HG03575 (cell line): ENCODE measurements at regions not wholly inside any gene's neighbourhood (a gene's known extent, or its start where the extent isn't known, plus 50 kb on each side); places are given as distances from the start of the nearest gene placed in this dataset.
"Not testable (repeated sequence)": the region's sequence is repeated elsewhere in the genome, so short reads cannot be mapped to it uniquely, and the experiment has no call there.

ENCODE experiments used
- ATAC-seq: cut with Tn5 transposase; IDR thresholded peaks from one replicate; pipeline ENCODE4 v1.9.1; 2021; ENCODE audit not compliant: unreplicated experiment, insufficient number of reproducible peaks, low FRiP score; ENCODE audit errors: extremely low read depth

DNA sequence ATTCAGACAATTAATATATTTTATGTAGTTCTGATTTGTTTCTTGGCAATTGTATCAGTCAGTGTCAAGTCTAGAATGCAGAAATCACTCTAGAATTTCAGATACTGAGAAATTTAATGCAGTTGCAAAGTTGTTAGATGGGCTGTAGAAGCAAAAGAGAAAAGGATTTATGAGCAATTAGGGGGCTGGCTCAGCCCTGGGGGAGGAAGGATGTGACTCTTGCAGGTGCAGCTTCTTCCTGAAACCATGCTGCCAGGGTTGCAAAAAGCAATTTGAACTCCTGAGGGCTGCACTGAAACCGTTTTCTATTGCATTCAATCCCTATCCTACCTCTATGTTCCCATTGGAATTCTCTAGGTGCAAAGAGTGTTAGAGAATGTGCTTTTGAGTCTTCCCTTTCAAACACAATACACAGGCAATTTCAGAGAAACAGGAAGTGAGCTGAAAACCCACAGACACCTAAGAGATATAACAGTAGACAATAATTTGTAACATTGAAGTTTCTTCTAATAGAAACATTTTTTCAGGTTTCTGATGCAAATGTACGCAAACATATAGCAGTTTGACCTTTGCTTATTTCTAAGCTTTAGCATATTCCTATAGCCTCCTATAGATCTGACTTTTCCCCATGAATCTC is 814.7 kb upstream of the ATXN8OS start:
- ATAC-seq, result no peak

DNA sequence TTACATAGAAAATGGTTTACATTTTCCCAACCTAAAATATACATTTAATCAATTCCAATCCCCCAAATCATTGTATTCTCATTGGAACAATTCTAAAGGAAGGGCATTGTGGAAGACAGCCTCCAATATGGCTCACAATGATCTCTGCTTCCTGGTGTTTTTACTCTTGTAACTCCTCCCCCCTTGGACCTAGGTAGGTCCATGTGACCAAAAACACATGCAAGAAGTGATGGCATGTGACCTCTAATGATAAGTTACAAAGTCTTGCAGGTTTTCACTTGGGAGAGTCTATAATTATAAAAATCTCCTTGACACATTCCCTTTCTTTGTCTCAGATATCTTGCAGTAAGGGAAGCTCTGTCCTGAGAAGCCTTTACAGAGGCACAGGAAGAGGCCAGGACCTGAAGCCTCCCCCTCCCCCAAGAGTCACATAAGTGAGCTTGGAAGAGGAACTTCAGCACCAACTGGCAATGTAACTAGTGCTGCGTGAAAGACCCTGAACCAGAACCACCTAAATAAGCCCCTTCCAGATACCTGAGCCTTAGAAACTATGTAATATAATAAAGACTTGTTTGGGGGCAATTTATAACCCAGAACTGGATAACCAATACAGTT is 816.2 kb upstream of the ATXN8OS start:
- ATAC-seq, result no peak

DNA sequence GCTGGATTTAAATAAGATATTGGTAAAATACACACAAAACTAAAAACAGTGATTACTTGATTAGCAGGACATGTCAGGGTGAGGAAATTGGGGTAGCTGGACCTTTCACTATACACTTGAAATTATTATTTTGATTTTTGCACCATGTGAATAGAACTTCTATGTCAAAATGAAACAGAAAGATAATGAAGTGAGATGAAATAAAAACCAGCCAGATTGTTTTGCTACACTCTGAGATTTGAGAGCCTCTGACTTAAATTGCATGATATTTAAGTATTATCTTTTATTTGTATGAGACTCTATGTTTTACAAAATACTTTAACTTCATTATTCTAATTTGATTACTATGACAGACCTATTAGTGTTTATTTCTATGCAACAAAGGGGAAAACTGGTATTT is 819.6 kb upstream of the ATXN8OS start:
- ATAC-seq, result no peak

DNA sequence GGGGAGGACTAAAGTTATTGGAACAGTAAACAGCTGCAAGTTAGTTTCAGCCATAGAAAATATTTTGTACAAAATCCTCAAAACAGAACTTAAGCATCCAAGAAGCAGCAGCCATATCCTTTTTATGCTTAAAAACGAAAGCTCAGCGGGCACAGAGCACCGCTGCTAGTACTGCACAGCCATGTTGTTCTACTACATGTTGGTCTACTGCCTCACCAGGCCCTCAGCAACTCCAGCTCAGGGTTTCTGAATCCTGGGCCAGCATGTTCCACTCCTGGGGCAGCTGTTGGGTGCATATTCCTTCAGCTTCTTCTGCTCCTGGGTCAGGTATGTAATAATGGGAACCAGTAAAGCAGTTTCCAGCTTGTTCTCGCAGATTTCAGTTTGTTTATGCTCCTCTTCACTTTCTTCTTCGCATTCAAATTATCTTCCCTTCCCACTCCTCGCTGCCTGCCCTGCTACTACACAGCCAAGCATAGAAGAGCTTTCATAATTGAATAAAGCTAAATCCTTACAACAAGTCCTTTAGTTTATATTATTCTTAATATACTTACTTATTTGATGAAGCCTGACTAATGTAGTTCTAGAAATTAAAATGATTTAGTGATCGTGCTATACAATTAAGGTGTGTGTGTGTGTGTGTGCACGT is 820.5 kb upstream of the ATXN8OS start:
- ATAC-seq, result no peak

DNA sequence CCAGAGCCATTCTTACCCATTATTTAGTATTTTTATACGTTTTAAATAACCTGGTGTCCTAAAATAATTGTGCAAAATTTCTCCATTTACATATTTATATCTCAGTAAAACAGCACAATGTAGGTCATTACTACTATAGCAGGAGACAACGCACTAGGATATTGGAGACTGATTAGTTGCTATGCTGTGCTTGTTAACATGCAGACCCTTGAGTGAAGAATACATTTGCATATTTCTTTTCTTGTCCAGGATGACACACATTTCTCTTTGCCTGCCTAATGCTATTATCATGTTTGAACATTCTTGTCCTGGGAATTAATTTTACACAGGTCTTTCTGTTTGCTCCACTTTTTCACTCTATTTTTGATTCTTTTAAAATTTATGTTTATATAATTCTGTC is 823.8 kb upstream of the ATXN8OS start:
- no peak for ATAC-seq

- ATAC-seq, result no peak
Measured at GRCh38 chr13:69283301-69283700, 824.3 kb upstream of the ATXN8OS start.

GRCh38 chr13:69280399-69280798 is 827.2 kb upstream of the ATXN8OS start:
- ATAC-seq, result no peak

DNA sequence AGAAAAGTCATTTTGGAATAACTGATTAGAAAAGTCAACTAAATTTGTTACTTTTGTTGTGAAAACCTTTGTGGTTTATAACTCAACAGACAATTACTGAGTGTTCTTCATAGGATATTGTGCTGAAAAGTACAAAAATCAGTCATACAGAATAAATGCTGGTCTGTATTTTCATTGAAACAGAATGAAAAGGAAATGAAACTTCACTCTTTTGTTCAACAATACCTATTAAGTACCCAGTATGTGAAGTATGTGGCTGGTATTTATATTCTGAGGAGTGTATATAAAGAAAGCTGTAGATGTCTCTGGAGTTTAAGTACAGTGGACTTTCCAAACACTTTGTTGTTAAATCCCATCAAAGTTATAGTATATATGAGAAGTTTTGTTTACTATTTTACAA is 828.4 kb upstream of the ATXN8OS start:
- no peak for ATAC-seq

GRCh38 chr13:69274231-69274630 is 833.4 kb upstream of the ATXN8OS start:
- ATAC-seq, result no peak

GRCh38 chr13:69264362-69265334 is 843.0 kb upstream of the ATXN8OS start:
- no peak for ATAC-seq

DNA sequence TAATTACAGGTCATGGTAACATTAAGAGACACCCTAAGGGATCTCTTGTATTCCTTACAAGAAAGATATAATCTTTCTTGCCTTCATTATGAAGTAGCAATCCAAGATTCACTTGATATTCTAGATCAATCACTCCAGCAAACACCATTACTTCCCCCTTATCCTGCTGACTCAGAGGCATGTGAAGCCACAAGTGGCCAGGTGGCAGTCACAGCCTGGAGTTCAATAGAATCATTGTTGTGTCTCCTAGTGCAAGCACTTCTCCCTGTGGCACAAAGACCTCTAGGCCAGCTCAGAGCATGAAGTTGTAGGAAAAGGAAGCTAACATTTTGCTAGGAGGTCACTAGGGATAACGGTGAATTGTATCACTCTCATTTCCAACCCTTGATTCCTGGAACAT is 864.3 kb upstream of the ATXN8OS start:
- ATAC-seq, result no peak

DNA sequence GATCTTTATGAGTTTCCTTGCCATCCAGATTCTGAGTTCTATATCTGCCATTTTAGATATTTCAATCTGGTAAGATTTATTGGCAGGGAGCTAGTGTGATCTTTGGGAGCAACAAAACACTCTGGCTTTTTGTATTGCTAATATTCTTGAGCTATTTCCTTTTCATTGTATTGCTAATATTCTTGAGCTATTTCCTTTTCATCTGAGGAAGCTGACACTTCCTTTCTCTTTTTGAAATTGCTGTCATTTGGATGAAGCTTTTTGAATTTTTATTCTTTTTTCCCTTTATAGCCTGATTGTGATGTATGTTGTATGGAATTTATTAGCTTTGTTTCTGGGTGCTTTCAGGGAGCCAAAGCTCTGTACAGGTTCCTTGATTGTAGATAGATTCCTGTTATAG is 873.5 kb upstream of the ATXN8OS start:
- no peak for ATAC-seq

GRCh38 chr13:69226427-69226826 is 881.2 kb upstream of the ATXN8OS start:
- ATAC-seq, result no peak

DNA sequence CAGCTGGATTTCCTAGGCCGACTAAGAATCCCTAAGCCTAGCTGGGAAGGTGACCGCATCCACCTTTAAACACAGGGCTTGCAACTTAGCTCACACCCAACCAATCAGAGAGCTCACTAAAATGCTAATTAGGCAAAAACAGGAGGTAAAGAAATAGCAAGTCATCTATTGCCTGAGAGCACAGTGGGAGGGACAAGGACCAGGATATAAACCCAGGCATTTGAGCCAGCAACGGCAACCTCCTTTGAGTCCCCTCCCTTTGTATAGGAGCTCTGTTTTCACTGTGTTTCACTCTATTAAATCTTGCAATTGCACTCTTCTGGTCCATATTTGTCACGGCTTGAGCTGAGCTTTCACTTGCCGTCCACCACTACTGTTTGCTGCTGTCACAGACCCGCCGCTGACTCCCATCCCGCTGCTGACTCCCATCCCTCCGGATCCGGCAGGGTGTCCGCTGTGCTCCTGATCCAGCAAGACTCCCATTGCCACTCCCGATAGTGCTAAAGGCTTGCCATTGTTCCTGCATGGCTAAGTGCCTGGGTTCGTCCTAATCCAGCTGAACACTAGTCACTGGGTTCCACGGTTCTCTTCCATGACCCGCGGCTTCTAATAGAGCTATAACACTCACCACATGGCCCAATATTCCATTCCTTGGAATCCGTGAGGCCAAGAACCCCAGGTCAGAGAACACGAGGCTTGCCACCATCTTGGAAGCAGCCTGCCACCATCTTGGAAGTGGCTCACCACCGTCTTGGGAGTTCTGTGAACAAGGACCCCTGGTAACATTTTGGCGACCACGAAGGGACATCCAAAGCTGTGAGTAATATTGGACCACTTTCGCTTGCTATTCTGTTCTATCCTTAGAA is 885.8 kb upstream of the ATXN8OS start:
- ATAC-seq, result not testable (repeated sequence)

DNA sequence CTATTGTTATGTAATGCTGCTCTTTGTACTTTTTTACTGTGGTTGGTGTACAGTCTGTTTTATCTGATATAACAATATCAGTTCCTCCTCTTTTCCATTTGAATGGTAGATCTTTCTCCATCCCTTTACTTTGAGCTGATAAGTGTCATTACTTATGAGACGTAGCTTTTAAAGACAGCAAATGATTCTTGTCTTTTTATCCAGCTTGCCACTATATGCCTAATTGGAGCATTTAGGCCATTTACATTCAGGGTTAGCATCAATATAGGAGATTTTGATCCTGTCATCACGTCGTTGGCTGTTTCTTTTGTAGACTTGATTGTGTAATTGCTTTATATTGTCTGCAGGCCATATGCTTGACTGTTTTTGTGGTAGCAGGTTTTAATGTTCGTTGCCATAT is 894.2 kb upstream of the ATXN8OS start:
- ATAC-seq, result no peak

DNA sequence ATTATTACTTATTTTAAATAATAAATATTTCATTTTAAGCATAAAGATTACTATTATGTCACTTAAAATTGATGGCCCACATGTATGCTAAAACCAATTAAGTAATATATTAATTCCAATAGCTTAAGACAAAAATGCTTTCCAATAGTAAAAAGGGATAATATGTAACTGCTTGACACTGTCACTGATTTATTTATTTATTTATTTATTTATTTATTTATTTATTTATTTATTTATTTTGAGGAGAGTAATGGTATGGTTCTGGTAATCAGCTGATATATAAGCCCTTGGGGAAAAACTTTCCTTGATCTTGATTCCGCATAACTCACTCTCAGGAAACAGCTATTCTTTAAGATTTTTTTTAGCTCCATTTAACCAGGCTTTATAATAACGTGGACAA is 903.0 kb upstream of the ATXN8OS start:
- ATAC-seq, result no peak

GRCh38 chr13:69202996-69203395 is 904.6 kb upstream of the ATXN8OS start:
- no peak for ATAC-seq

DNA sequence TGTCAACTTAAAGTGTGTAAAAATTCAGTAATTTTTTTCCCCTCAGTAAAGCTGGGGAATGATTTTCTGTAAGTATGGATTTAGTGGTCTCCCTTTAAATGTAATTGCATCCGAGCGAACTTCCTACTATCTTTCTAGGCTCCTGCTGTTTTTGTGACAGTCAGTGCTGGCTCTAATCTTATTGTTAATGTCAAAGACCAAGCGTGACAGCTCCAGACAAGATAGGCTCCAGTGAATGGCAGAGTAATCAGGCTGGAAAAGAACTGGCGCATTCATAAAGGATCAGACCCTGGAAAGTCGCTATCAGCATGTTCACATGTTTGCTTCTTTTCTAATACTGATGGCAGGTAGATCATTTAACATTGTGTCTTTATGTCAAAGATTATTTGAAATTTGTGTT is 908.0 kb upstream of the ATXN8OS start:
- ATAC-seq, result no peak

GRCh38 chr13:69198706-69199105 is 908.9 kb upstream of the ATXN8OS start:
- ATAC-seq, result no peak
